ENCODE measurements at regions not wholly inside any gene's neighbourhood (a gene's known extent, or its start where the extent isn't known, plus 50 kb on each side); places are given as distances from the start of the nearest gene placed in this dataset.
"Not testable (repeated sequence)": the region's sequence is repeated elsewhere in the genome, so short reads cannot be mapped to it uniquely, and the experiment has no call there.

GRCh38 chr3:124043023-124043422 lies 51.1 kb upstream of the ROPN1 start:
- no peak for DNase-seq

GRCh38 chr3:124044956-124045355 lies 53.0 kb upstream of the ROPN1 start:
- DNase-seq, result no peak

- DNase-seq, result no peak
Measured at GRCh38 chr3:124048967-124049798, 57.3 kb upstream of the ROPN1 start.

DNA sequence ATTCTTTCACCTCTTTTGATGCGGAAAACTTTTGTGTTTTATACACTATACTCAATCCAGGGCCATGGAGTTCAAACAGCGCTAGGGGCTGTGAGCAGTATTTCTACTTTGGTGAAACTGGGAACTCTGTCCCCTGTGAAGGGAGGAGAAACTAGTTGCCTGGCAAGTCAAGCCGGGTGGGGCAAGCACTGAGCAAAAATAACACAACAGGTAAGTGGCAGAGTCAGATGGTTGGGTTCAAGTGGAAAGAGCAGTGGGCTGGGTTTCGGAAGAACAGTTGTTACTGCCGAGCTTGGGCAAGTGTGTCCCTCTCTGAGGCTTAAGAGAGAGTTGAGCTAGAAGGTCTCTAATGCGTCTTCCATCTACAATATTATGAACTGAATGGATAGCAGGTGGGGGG lies 59.7 kb upstream of the ROPN1 start:
- no peak for DNase-seq

DNA sequence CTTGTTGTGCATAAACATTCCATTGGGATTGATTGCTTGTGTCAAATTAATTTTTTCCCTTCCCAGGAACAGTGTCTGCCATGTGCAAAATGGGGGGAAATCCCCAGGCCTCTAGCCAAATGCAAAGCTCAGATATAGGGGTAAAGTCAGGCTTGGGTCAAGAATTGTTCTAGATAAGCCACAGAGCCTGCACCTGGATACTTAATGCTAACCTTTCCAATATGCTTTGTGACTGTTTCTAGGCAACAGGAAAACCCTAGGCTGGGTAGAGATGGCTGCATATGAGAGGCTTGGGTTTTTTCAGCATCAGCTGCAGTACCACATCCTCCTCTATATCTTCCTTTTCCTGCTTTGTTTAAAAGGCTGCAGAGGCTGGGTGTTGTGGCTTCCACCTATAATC lies 61.9 kb upstream of the ROPN1 start:
- no peak for DNase-seq

DNA sequence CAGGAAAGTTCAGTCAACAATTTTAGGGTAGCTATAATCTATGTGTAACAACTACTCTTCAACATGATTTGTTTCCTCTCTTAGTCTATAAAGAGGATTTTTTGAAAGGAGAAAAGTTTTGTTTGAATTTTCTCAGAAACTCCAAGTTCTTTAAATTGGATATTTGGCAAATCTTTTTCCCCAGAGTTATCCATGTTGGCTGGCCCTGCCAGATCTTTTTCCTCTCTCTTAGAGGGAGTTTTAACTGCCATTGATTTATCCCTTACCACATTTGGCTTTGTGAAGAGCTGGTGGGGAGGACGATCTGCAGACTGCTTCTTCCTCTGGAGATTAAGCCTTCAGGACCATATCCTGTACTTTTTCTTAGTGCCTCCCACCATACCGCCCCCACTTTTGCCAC lies 64.9 kb upstream of the ROPN1 start:
- no peak for DNase-seq

DNA sequence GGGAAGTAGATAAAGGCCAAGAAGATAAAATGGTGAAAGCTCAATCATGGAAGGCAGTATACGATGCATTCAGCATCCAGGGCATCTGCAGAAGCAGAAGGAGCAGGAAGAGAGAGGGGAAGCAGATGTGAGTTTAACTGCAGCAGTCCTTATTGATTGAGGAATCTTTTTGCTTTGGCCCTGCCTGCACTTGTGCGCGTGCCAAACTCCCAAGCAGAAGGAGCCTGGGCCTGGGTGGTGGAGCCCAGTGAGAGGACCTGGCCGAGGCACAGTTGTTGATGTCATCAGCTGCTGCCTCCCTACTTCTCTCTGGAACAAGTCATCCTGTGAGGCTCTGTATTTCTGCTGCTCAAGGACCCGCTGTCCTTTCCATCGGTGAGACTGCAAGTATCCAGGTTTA lies 65.5 kb upstream of the ROPN1 start:
- no peak for DNase-seq

DNA sequence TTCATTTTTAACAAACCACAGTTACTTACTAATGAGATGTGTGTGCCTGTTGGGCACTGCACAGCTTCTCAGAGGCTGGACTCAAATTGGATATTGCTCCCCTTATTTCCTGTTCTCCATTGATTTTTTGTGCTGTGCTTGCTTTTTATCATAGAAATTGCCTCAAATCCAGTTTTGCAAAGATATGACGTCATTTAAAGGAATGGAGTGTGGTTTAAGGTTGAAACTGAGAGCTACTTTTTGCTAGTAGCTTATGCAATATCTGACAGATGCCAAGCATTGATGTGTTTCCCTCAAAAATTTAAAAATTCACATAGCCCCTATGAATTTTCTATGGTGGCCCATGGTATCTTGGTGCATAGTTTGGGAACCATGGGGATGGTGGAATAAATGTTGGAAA lies 67.7 kb upstream of the ROPN1 start:
- no peak for DNase-seq

DNA sequence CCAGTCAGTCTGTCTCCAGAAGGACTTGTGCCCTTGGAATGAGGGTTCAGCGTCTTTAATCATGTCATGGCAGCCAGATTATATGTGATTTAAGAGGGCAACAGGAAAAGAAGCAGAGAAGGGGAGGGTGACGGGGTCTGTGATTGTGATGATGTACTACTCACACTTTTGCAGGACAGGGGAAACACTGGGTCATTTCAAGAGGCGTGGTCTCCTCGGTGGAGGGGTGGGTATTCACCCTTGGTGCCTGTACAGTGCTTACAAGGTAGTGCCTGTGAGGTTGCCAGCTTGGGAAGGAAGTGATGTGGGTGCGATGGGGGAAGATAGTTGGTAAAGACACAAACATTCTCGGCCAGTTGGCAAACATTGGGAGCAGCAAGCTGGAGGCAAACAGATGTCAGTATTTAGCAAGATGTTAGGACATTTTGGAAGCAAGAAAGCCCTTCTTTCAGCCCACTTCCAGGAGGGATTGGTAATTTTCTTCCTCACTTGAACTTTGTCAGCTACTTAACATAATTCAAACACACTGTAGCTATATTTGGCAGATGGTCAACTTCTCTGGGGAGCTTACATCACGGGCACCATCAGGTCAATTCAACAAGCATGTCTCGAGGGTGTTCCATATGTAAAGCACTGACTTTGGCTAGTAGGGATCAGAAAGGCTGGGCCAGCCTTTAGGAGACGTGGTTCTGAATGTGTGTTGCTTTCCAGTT lies 71.4 kb upstream of the ROPN1 start:
- DNase-seq, result no peak

- no peak for DNase-seq
Measured at GRCh38 chr3:124064050-124064449, 72.1 kb upstream of the ROPN1 start.

- not testable (repeated sequence) for DNase-seq
Measured at GRCh38 chr3:124066543-124066942, 74.6 kb upstream of the ROPN1 start.

DNA sequence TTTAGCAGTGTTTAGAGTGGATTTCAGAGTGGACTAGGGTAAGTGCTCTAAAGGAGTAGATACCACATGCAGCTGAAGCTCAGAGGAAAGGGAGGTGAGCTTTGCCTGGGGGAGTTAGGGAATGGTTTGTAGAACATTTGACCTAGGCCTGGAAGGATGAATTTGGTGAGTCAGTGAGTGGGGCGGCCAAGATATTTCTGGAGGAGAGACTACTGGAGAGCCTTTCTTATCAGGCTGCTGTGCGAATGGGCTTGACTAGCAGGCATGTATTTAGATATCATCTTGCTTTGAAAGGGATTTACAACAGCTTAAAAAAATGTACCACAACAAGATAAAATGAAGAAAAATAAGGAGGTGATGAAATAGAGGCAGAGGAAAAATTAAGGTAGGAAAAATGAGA lies 77.8 kb upstream of the ROPN1 start:
- DNase-seq, result not testable (repeated sequence)

DNA sequence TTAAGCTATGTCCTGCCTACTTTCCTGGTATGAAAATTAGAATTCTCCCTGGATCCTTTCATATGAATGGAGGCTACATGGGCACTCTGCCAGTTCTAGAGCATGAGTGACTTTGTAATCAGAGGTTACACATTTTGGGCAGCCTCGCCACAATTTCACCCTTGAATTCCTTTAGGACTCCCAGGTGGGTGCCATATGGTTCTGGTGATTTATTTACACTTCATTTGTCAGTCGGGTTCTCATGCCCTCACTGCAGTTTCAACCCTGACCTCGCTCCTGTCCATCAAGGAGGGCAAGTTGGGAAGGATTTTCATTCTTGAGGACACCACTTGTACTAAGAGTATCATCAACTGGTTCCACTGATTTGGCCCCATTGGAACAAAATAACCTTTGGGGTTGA lies 83.2 kb upstream of the ROPN1 start:
- not testable (repeated sequence) for DNase-seq

DNA sequence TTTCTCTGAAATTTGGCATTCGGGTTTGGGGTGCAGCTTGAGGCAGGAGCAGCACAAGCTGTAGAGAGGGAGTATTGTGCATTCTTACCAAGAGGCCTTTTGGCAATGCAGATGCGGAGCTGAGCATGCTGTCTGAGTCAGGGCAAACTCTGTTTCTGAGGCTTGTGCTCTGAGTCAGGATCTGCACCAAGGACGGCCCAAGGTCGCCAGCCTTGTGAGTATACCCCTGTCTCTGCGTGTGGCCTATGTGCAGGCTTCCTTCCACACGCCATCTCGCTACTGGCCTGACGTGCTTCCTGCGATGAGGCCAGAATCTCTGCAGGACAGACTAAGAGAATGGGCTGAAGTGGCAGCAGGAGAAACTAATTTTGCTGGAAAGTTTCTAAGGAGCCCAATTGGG lies 83.8 kb upstream of the ROPN1 start:
- no peak for DNase-seq

GRCh38 chr3:124076235-124076634 lies 84.3 kb upstream of the ROPN1 start:
- no peak for DNase-seq

DNA sequence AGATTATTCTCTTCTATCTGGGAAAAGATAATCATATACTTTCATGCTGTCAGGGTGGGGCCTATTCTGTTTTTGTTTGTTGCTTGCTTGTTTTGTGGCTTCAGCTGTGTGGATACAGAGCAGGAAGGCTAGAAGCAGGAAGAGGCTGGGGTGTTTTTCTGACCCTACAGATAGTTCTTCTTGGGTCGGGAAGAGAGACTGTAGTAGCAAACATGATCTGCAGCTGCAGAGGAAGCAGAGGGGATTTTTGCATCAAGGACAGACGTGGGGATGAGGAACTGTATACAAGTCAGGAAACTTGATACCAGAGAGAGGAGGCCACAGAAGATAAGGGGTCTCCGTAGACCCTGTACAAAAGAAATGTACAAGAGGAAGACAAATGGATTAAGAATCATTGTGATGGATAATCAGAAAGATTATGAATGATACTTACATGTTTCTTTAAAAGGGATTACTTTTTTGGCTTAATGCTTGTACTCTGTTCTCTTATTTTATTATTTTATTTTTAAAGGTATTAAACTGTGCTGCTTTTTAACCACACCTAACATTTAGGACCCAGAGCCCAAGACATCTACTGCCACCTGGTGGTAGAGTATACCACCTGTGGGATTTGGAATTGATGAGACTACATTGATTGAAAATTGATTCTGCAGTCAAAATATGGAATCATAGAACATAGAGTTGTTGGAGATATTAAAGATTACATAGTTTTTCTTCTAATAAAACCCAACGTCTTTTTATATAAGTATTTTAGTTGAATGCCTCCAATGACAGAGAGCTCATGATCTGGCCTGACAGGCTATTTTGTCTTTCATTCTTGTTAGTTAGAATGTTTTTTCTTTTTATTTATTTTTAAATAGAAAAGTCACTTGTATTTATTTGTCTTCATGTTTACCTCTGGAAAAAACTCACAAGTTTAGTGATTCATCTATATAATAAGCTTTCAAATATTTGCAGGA lies 87.3 kb upstream of the ROPN1 start:
- DNase-seq, result no peak

- DNase-seq, result no peak
Measured at GRCh38 chr3:124079912-124080276, 88.0 kb upstream of the ROPN1 start.

DNA sequence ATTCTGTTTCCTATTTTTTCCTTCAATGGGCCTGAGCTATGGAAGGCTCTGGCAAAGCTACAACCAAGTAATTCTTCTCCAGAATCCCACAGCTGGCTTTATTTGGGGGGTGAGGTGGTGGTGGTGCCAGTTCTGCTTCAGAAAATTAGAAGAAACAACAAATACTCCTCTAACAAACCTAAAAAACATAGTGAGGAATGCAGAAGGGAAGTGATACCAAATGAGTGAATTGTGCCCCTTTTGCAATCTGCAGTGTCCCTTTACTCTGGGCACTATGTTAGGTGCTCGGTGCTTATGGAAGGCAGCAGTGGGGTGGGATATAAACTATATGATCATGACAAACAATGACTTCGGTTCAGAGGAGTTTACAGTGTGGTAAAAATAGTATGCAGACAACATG lies 90.4 kb upstream of the ROPN1 start:
- no peak for DNase-seq

- DNase-seq, result no peak
Measured at GRCh38 chr3:124084022-124084881, 92.3 kb upstream of the ROPN1 start.

- DNase-seq, result no peak
Measured at GRCh38 chr3:124088801-124089200, 96.9 kb upstream of the ROPN1 start.

- DNase-seq, result no peak
Measured at GRCh38 chr3:124089214-124089613, 97.3 kb upstream of the ROPN1 start.

- DNase-seq, result no peak
Measured at GRCh38 chr3:124091716-124092115, 99.8 kb upstream of the ROPN1 start.
